HEK293 (cell line): ENCODE measurements at regions not wholly inside any gene's neighbourhood (a gene's known extent, or its start where the extent isn't known, plus 50 kb on each side); places are given as distances from the start of the nearest gene placed in this dataset.

Experiments
- CTCF ChIA-PET: fragments of 350-600 bp; formaldehyde crosslinking; extraction: SDS; loops from one replicate; lab custom pipeline; 2021; ENCODE audit warnings: antibody characterized with exemption; lab: Yijun Ruan, JAX
- POLR2A ChIA-PET: fragments of 300-600 bp; formaldehyde crosslinking; extraction: SDS; loops from one replicate; lab custom pipeline; 2020; ENCODE audit warnings: antibody characterized with exemption, inconsistent platforms; lab: Yijun Ruan, JAX
- H3K27ac ChIP-seq: fragments of 200-500 bp; sonication (Bioruptor generic); 2 replicates; pipeline ENCODE4 v1.5.1; 2014; ENCODE audit warnings: low read depth, low read length, control low read depth, inconsistent platforms; ENCODE audit errors: extremely low read depth
- H3K36me3 ChIP-seq, 2 experiments: fragments of 200-500 bp in 1 of 2; sonication (Bioruptor generic) in 1 of 2; 1 replicate in 1 of 2; 2 replicates in 1 of 2; pipeline ENCODE4 v1.5.1; 2014 to 2017; ENCODE audit warnings: inconsistent platforms in 2 of 2, low read length in 2 of 2; ENCODE audit not compliant: control insufficient read depth in 2 of 2, insufficient read depth in 1 of 2
- H3K4me1 ChIP-seq: fragments of 200-500 bp; sonication (Bioruptor generic); 2 replicates; pipeline ENCODE4 v1.5.1; 2014; ENCODE audit warnings: mild to moderate bottlenecking, low read length, inconsistent platforms; ENCODE audit not compliant: control insufficient read depth, insufficient read depth
- H3K4me3 ChIP-seq: 2 replicates; pipeline ENCODE4 v1.5.1; 2011; ENCODE audit warnings: low read depth, mild to moderate bottlenecking, control low read depth, low read length, moderate library complexity
- H3K9me3 ChIP-seq: fragments of 200-500 bp; sonication (Bioruptor generic); 2 replicates; pipeline ENCODE4 v1.5.1; 2014; ENCODE audit warnings: low read depth, low read length, inconsistent platforms; ENCODE audit not compliant: control insufficient read depth, insufficient read depth
- GFI1B ChIP-seq: fragments of 450-650 bp; formaldehyde crosslinking; IDR thresholded peaks from 2 replicates; pipeline ENCODE4 v1.5.1; 2016; ENCODE audit warnings: missing biosample characterization, missing genetic modification characterization
- HOXA7 ChIP-seq: sonication (generic); formaldehyde crosslinking; IDR thresholded peaks from 2 replicates; pipeline ENCODE4 v1.8.1; 2022; ENCODE audit warnings: missing genetic modification reagents, borderline replicate concordance
- HOXC10 ChIP-seq: sonication (generic); formaldehyde crosslinking; IDR thresholded peaks from 2 replicates; pipeline ENCODE4 v1.8.1; 2023; ENCODE audit warnings: mild to moderate bottlenecking, missing genetic modification reagents
- REPIN1 ChIP-seq: fragments of 450-650 bp; formaldehyde crosslinking; IDR thresholded peaks from 2 replicates; pipeline ENCODE4 v1.5.1; 2017; ENCODE audit warnings: missing biosample characterization, missing genetic modification characterization, low read depth
- SCRT2 ChIP-seq: fragments of 450-650 bp; formaldehyde crosslinking; IDR thresholded peaks from 2 replicates; pipeline ENCODE4 v1.5.1; 2016; ENCODE audit warnings: missing biosample characterization, missing genetic modification characterization
- SETDB1 ChIP-seq: IDR thresholded peaks from one replicate; pipeline ENCODE4 v1.6.1; 2017; ENCODE audit warnings: mild to moderate bottlenecking, low read length, moderate library complexity, mixed read lengths; ENCODE audit not compliant: insufficient read length
- YY2 ChIP-seq: fragments of 450-650 bp; formaldehyde crosslinking; IDR thresholded peaks from 2 replicates; pipeline ENCODE4 v1.5.1; 2016; ENCODE audit warnings: missing biosample characterization, missing genetic modification characterization
- ZBTB26 ChIP-seq: fragments of 450-650 bp; formaldehyde crosslinking; optimal IDR thresholded peaks from 2 replicates; pipeline ENCODE3; 2016; ENCODE audit warnings: missing biosample characterization, mild to moderate bottlenecking, missing genetic modification characterization
- ZIC2 ChIP-seq: fragments of 450-650 bp; formaldehyde crosslinking; IDR thresholded peaks from 2 replicates; pipeline ENCODE4 v1.5.1; 2016; ENCODE audit warnings: missing biosample characterization, missing genetic modification characterization
- ZNF174 ChIP-seq: fragments of 450-650 bp; formaldehyde crosslinking; IDR thresholded peaks from 2 replicates; pipeline ENCODE4 v1.5.0; 2017; ENCODE audit warnings: missing biosample characterization, mild to moderate bottlenecking, missing genetic modification characterization
- ZNF2 ChIP-seq: fragments of 450-650 bp; formaldehyde crosslinking; IDR thresholded peaks from 2 replicates; pipeline ENCODE4 v1.5.1; 2016; ENCODE audit warnings: missing biosample characterization, missing genetic modification characterization
- ZNF221 ChIP-seq: fragments of 450-650 bp; formaldehyde crosslinking; IDR thresholded peaks from 2 replicates; pipeline ENCODE4 v1.5.1; 2017; ENCODE audit warnings: missing biosample characterization, missing genetic modification characterization, borderline replicate concordance
- ZNF354C ChIP-seq: fragments of 450-650 bp; formaldehyde crosslinking; IDR thresholded peaks from 2 replicates; pipeline ENCODE4 v1.5.1; 2016; ENCODE audit warnings: missing biosample characterization, missing genetic modification characterization, low read depth, borderline replicate concordance
- ZNF37A ChIP-seq: fragments of 450-650 bp; IDR thresholded peaks from 2 replicates; pipeline ENCODE4 v1.5.1; 2018; ENCODE audit warnings: missing biosample characterization, missing genetic modification characterization
- ZNF510 ChIP-seq: fragments of 450-650 bp; formaldehyde crosslinking; IDR thresholded peaks from 2 replicates; pipeline ENCODE4 v1.5.1; 2018; ENCODE audit warnings: mild to moderate bottlenecking, missing genetic modification characterization, missing biosample characterization; ENCODE audit not compliant: insufficient replicate concordance
- ZNF530 ChIP-seq: fragments of 450-650 bp; formaldehyde crosslinking; IDR thresholded peaks from 2 replicates; pipeline ENCODE4 v1.5.1; 2016; ENCODE audit warnings: low read depth, missing biosample characterization, missing genetic modification characterization
- ZNF560 ChIP-seq: fragments of 450-650 bp; formaldehyde crosslinking; IDR thresholded peaks from 2 replicates; pipeline ENCODE4 v1.5.1; 2017; ENCODE audit warnings: missing biosample characterization, missing genetic modification characterization, borderline replicate concordance
- TF ChIP-seq, protein P1 (sequence below): fragments of 450-650 bp; formaldehyde crosslinking; IDR thresholded peaks from 2 replicates; pipeline ENCODE4 v1.5.1; 2016; ENCODE audit warnings: missing biosample characterization, missing genetic modification characterization, borderline replicate concordance
- TF ChIP-seq, protein P2 (sequence below): fragments of 450-650 bp; formaldehyde crosslinking; IDR thresholded peaks from 2 replicates; pipeline ENCODE4 v1.5.1; 2016; ENCODE audit warnings: missing biosample characterization, missing genetic modification characterization
- TF ChIP-seq, protein P3 (sequence below): fragments of 450-650 bp; formaldehyde crosslinking; IDR thresholded peaks from 2 replicates; pipeline ENCODE4 v1.5.1; 2017; ENCODE audit warnings: missing biosample characterization, missing genetic modification characterization
- TF ChIP-seq, protein P4 (sequence below): fragments of 450-650 bp; formaldehyde crosslinking; IDR thresholded peaks from 2 replicates; pipeline ENCODE4 v1.5.1; 2016; ENCODE audit warnings: missing biosample characterization, missing genetic modification characterization

GRCh38 chr7:46059308-46060020, 138.4 kb upstream of the IGFBP3 start (continued):
- no peak for TF ChIP-seq ZNF530 (tag by site-specific recombination)
- TF ChIP-seq, protein P1, sequence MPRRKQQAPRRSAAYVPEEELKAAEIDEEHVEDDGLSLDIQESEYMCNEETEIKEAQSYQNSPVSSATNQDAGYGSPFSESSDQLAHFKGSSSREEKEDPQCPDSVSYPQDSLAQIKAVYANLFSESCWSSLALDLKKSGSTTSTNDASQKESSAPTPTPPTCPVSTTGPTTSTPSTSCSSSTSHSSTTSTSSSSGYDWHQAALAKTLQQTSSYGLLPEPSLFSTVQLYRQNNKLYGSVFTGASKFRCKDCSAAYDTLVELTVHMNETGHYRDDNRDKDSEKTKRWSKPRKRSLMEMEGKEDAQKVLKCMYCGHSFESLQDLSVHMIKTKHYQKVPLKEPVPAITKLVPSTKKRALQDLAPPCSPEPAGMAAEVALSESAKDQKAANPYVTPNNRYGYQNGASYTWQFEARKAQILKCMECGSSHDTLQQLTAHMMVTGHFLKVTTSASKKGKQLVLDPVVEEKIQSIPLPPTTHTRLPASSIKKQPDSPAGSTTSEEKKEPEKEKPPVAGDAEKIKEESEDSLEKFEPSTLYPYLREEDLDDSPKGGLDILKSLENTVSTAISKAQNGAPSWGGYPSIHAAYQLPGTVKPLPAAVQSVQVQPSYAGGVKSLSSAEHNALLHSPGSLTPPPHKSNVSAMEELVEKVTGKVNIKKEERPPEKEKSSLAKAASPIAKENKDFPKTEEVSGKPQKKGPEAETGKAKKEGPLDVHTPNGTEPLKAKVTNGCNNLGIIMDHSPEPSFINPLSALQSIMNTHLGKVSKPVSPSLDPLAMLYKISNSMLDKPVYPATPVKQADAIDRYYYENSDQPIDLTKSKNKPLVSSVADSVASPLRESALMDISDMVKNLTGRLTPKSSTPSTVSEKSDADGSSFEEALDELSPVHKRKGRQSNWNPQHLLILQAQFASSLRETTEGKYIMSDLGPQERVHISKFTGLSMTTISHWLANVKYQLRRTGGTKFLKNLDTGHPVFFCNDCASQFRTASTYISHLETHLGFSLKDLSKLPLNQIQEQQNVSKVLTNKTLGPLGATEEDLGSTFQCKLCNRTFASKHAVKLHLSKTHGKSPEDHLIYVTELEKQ: no peak

- Histone ChIP-seq H3K27ac (no peak overlapping the region), H3K4me3 (no peak overlapping the region), H3K4me1 (no peaks in the 10 kb centered on the region), H3K9me3 (no peaks in the 10 kb centered on the region), H3K36me3 (no peaks in the 10 kb centered on the region)
- ChIA-PET POLR2A (no interaction called here), CTCF (no interaction called here)
- TF ChIP-seq, protein P2, sequence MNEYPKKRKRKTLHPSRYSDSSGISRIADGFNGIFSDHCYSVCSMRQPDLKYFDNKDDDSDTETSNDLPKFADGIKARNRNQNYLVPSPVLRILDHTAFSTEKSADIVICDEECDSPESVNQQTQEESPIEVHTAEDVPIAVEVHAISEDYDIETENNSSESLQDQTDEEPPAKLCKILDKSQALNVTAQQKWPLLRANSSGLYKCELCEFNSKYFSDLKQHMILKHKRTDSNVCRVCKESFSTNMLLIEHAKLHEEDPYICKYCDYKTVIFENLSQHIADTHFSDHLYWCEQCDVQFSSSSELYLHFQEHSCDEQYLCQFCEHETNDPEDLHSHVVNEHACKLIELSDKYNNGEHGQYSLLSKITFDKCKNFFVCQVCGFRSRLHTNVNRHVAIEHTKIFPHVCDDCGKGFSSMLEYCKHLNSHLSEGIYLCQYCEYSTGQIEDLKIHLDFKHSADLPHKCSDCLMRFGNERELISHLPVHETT (tag by site-specific recombination): no peak
- TF ChIP-seq ZNF354C: no peak
- no peak for TF ChIP-seq HOXA7 (CRISPR knock-in tag)
- TF ChIP-seq ZNF560 (tag by site-specific recombination): no peak
- no peak for TF ChIP-seq GFI1B (tag by site-specific recombination)
- TF ChIP-seq ZNF174 (tag by site-specific recombination): no peak
- TF ChIP-seq ZBTB26 (tag by site-specific recombination): no peak
- no peak for TF ChIP-seq ZNF510 (tag by site-specific recombination)
- TF ChIP-seq ZIC2: no peak
- TF ChIP-seq ZNF221 (tag by site-specific recombination): no peak
- TF ChIP-seq, protein P3, sequence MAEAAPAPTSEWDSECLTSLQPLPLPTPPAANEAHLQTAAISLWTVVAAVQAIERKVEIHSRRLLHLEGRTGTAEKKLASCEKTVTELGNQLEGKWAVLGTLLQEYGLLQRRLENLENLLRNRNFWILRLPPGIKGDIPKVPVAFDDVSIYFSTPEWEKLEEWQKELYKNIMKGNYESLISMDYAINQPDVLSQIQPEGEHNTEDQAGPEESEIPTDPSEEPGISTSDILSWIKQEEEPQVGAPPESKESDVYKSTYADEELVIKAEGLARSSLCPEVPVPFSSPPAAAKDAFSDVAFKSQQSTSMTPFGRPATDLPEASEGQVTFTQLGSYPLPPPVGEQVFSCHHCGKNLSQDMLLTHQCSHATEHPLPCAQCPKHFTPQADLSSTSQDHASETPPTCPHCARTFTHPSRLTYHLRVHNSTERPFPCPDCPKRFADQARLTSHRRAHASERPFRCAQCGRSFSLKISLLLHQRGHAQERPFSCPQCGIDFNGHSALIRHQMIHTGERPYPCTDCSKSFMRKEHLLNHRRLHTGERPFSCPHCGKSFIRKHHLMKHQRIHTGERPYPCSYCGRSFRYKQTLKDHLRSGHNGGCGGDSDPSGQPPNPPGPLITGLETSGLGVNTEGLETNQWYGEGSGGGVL: no peak
- TF ChIP-seq, protein P4, sequence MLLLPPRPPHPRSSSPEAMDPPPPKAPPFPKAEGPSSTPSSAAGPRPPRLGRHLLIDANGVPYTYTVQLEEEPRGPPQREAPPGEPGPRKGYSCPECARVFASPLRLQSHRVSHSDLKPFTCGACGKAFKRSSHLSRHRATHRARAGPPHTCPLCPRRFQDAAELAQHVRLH (tag by site-specific recombination): no peak
- no peak for TF ChIP-seq SCRT2 (tag by site-specific recombination)
- no peak for TF ChIP-seq SETDB1
- TF ChIP-seq ZNF2: no peak
- TF ChIP-seq ZNF37A: no peak
- no peak for TF ChIP-seq REPIN1 (tag by site-specific recombination)
- no peak for TF ChIP-seq YY2 (tag by site-specific recombination)
- TF ChIP-seq HOXC10 (CRISPR knock-in tag): no peak
- TF ChIP-seq, all 188 proteins: peak for 0
Measured at GRCh38 chr7:46058086-46058823, 137.2 kb upstream of the IGFBP3 start.
